Right kidney (tissue), 1 donor: ENCODE measurements at regions not wholly inside any gene's neighbourhood (a gene's known extent, or its start where the extent isn't known, plus 50 kb on each side); places are given as distances from the start of the nearest gene placed in this dataset.

Experiments used
- DNase-seq: peaks from one replicate; pipeline ENCODE4 v3.0.0-alpha.2; 2016

DNA sequence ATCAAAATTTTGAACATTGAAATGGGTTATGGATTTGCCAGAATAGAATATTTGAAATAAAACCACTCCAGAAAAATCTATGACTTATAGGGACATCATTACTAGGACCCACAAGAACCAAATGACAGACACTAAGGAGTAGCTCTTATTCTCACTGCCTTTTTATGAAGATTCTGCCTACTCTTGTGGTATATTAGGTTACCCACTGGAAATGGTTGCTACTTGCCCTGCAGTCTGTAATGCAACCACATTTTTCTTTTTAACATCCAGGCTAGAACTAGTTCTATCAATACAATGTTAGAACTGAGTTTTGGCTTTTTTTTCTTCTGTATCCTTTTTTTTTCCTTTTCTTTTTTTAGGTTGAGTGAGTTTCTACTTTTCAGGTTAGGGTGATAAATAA, 158.9 kb downstream of the PPP1R2C start:
- no peak for DNase-seq

DNA sequence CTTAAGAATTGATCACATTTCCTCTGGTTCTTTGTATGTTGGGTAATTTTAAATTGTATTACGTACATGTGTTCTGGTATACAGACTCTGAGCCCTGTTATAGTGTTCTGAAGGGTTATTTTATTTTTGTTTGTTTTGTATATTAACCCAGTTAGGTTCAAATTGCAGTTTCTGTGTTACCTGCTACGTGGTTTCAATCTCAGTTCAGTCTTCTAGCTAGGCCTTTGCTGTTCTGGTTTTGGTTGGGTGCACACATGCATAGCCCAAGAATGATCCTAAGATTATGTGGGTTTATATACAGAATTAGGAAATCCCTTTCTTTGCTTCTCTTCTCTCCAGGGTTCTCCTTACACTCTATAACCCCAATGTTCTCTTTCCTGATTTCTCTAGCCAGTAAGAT, 161.0 kb downstream of the PPP1R2C start:
- DNase-seq: no peak

DNA sequence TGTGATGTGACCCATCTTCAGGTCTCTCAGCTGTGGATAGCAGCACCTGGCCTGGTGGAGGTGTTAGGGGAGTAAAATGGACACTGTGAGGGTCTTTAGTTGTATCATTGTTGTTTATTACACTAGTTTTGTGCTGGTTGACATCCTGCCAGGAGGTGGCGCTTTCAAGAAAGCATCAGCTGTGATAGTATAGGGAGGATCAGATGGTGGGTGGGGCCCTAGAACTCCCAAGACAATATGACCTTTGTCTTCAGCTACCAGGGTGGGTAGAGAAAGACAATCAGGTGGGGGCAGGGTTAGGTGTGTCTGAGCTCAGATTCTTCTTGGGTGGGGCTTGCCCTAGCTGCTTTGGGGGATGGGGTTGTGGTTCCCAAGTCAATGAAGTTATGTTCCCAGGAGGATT, 162.8 kb downstream of the PPP1R2C start:
- DNase-seq: no peak

DNA sequence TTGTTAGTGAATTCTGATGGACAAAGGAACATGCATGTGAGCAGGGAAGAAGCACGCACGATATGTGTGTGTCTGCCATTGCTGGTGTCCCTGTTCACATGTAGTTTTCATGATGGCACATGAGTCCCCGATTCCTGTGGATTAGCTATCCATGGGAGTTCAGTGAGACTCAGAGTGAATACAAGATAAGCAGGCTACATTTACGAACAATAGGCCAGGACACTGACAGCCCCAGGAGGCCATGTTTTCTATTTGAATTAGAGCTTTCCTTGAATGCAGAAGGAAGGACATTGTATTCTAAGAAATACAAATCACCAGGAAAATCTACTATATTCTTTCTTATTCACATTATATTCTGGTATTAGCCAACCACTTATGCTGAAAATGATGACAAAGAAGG, 171.4 kb downstream of the PPP1R2C start:
- no peak for DNase-seq

DNA sequence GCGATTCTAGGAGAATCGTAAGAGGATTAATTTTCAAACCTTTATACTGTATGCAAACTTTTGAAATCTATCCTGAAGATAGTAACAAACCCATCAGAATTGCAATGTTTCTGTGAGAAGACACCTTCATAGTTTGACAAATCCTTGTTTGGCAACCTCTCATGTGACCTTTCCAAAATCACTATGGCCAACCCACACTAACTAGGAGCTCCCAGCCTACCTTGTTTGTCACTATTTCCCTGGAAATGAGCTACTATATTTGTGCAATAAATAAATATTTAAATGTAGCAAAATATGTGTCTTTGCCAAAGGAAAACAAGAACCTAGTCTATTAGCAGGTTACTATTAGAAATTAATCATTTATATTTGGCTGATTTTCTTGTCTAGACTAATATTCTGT, 173.7 kb downstream of the PPP1R2C start:
- DNase-seq: no peak

DNA sequence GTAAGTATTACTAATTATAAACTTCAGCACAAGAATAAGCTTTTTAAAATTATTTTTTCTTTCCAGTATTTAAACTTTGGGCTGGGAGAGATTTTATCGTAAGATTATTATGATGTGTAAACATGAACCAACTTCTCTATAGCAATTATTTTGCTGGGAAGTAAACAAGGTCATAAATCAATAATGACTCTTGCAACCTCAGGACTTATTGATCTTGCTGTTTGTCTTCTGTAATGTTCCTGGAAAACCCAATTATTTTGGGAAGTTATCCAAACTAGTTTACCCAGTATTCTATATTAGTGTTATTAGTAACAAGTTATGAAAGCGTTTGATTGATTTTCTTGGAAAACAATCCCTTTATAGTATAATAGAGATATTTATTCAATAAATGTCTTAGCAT, 174.9 kb downstream of the PPP1R2C start:
- no peak for DNase-seq

DNA sequence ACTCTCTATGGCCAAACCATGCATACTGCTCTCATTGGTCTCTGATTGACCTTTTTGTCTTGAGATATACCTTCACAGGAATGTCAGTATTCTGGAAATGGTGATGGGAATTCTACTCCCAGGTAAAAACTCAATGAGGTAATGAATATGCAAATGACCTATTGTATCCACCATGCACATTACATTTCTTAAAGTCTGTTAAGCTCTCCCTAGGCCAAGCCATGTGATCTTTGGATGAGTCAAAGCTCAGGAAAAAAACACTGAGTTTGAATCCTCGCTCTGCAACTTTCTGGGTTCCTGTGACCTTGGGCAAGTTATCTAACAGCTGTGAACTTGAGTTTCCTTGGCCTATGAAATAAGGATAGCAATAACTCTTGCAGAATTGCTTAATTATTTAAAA, 175.4 kb downstream of the PPP1R2C start:
- DNase-seq: no peak

DNA sequence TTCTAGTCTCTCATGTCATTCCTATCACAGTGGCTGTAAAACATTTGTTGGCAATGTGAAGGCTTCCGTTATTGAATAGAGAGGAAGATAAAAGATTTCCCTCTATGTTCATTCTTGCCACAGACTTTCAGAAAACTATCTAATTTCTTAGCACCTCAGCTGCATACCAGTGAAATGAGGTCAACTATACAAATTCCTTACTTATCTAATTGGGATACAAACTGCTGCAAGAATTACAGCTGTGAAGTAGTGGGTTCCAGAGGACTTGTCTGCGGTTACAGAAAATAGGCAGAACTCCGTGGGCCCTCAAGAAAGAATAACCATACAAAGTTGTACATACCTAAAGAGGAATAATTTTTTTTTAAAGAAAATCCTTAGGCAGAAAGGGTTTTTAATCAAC, 175.8 kb downstream of the PPP1R2C start:
- DNase-seq: no peak

DNA sequence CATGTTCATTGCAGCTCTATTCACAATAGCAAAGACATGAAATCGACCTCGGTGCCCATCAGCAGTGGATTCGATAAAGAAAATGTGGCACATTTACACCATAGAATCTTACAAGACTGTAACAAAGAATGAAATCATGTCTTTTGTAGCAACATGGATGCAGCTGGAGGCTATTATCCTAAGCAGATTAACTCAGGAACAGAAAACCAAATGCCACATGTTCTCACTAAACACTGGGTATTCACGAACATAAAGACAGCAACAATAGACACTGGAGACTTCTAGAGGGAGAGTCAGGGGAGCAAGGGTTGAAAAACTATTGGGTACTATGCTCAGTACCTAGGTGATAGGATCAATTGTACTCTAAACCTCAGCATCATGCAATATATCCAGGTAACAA, 180.5 kb downstream of the PPP1R2C start:
- DNase-seq: no peak

DNA sequence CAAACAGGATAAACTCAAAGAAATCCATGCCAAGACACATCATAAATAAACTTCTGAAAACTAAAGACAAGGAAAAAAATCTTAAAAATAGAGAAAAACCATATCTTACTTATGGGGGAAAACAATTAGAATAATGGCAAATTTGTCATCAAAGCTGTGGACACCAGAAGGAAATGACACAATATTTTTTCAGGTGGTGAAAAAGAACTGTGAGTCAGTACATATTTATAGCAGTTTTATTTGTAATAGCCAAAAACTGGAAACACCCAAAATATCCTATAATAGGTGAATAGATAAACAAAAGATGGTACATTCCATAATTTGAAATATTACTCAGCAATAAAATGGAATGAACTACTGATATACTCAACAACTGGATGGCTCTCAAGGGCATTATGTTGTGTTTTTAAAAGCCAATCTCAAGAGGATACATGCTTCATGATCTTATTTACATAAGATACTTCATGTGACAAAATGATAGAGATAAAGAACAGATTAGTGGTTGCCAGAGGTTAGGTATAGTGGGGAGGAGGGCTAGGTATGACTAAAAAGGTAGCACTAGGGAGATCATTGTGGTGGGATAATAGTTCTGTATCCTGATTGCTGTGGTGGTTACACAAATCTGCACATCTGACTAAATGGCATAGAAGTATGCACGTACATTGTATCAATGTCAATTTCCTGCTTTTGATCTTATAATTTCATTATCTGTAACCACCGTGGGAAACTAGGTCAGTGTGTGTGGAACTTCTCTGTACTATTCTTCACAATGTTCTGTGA, 191.9 kb downstream of the PPP1R2C start:
- no peak for DNase-seq

DNA sequence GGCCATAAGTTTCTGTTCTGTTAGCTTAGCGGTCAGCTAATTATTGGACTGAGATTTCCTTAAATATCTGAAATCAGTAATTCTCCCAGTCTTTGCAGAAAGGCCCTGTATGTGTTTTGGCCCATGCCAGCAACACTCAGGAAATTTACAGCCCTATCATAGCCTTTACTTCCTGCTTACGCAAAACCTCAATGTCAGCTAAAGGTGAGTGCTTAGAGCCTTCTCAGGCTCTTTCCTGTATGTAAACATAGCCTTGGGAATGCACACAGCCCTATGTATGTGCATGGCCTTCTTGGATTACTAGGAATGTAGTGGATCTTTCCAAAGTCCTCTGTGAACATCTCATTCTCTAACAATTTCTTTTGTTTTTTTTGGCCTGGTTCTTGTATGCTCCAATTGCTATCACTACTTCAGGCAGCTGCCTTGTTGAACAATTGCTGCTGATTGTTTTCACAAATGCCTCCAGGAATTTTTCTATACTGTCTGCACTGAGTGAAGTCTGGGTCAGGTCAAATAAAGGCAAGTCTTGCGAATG, 200.0 kb downstream of the PPP1R2C start:
- DNase-seq: no peak

DNA sequence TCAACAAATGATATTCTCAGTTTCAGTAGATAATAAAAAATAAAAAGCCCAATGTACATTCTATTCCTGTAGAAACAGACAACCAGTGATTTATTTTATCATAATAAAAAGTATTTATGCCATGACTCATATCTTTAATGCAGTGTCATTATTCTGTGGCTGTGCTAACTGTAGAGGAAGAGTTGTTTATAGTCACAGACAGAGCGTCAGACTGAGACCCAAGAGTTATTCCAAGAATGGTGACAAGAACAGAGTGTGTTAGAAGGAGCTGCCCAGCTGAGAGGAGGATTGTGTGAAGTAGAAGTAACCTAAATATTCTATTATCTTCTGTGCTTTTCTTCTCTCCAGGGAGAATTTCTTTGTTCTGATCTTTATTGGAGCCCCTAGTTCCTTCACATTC, 210.7 kb downstream of the PPP1R2C start:
- no peak for DNase-seq

DNA sequence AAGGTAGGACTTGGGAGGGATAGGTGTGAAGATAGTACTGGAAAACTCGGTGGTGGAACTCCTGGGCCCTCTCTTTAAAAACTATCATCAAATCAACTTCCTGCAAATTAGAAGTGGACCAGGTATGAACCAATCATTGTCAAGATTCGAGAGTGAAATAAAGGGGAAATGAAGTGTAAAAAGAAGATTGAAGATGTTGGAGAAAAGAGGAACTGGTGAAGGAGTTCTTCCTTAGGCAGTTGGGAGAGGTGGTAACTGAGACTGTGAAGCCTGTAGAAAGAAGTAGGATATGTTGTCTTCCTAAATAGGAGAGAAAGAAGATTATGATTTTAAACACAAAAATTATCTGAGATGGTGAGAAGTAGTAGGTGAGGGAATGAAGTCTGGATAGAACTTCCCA, 212.2 kb downstream of the PPP1R2C start:
- DNase-seq: no peak

DNA sequence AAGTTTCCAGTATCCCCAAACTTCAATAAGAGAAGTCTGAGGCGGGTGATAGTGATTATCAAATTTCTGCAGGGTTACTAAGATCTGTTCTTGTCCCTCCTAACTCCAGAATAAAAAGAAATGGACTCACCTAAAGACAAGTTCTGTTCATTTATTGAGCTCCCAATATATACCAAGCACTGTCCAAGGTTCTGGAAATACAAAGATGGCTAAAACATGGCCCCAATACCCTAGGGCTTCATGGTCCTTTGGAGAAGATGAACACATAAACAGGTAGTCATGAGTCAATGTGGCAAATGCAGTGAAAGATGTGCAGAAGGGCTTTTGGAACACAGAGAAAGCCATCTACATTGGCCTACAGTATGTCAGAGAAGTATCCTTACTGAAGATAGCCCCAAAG, 231.2 kb downstream of the PPP1R2C start:
- no peak for DNase-seq

DNA sequence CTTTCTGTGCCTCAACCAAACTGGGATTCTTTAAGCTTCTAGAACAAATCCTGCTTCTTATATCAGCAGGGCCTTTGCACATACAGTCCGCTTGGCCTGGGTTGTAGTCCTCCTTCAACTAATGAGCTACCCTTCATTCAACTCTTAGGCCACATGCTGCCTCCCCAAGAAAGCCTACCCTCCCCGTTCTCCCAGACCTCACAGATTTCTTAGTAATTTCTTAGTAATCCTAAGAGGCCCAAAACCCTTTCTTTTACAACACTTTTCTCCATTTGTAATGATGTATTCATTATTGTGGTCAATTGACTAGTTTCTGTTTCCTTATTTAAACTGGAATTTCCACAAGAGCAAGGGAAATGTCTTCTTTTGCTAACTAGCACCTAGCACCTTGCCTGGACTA, 233.1 kb downstream of the PPP1R2C start:
- DNase-seq: no peak

DNA sequence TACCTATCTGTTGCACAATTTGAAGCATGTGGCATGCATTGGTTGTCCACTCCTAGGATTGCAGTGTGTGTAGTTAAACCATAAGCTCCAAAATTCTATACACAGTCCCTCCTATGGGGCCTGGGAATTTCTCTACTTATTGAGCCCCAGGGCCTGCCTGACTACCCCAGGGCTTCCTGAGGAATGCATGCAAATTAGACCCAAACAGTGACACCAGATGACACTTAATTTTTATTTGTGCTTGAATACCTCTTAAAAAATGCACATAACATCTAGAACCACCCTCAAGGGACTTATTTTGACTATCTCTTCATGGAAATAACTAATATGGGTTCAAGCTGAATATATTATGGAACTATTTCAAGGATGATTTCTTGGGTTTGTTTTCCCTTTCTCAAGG, 236.4 kb downstream of the PPP1R2C start:
- DNase-seq: no peak

DNA sequence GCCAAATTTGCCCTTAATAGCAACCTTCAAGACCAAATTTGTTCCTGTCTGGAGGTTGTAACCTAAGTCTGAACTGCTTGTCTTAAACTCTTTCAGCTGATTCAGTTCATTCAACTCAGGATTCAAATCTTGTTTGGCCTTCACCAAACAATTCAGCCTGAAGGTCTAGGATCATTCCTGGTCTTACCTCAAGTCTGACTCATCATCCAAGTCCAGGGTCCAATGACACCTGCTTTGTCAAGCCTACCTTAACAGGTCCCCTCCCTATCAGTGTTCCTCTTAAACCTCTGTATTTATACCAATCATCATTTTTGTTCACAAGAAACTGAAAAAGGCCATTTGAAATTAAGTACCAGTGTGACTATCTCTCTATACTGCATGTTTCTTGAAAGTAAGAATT, 237.8 kb downstream of the PPP1R2C start:
- no peak for DNase-seq

DNA sequence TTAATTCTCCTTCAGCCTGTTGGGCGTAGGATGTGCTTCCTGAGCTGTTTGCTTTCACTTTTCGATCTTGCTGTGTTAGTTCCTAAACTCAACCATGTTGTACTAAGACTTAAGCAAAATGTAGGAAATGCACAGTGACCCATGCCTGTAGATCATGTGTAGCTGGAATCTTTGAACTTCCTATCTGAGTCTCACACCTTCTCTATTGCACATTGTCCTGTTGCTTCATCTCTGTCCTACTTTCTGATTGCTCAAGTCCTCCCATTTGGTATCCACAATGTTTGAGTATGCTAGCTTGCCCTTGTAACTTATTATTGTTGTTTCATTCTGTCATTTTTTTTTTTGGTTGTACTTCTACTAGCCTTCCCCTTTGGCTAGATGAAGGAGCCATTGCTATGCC, 239.6 kb downstream of the PPP1R2C start:
- DNase-seq: no peak

DNA sequence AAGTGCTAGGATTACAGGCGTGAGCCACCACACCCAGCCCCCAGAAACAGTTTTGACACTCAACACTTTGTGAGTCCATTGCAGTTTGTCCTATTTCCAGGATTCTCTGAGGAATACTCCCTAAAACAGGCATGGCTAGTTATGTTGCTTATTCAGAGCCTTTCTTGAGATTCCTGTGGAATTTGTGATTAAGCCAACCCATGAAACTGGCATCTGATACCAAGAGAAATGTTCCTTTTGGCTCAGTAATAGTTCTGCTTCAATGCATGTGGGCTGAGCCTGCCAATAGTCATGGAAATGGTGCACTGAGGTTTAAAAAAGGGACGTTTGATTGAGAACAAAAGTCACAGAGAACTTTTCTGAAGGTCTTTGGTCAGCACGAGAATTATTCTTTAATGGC, 241.7 kb downstream of the PPP1R2C start:
- no peak for DNase-seq

DNA sequence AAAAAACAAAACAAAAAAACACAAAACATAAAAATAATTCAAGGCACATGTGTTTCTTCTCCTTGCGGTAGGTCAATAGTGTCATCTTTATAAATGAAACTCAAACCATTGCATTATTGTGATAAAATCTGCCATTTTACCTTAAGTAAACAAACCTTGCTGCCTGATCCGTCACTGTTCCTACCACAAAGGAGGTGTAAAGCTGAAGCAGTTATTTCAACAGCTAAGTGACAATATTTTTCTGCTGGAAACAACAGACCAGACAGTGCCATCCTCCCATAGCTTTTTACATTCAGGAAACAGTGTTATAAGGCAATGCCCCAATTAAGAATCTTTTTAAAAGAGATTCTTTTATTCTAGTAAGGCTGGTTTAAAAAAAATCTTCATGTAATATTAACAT, 242.7 kb downstream of the PPP1R2C start:
- DNase-seq: no peak

DNA sequence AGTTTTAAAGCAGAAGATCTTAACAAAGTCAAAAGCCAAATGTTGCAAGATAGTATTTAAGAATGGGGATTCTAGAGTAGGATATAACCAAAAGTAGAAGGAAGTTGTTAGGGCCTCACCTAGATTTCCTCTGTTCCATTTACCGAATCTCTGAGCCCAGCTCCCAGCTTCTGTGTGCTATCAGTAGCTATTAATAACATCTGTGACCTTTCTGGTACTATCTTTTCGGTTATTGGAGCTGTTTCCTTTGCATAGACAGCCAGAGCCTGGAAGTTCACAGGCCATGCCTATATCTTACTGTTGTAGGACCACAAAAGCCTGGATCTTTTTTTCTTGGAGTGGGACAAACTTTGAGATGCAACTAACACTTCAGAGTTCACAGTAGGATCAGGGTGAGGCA, 244.2 kb downstream of the PPP1R2C start:
- no peak for DNase-seq

DNA sequence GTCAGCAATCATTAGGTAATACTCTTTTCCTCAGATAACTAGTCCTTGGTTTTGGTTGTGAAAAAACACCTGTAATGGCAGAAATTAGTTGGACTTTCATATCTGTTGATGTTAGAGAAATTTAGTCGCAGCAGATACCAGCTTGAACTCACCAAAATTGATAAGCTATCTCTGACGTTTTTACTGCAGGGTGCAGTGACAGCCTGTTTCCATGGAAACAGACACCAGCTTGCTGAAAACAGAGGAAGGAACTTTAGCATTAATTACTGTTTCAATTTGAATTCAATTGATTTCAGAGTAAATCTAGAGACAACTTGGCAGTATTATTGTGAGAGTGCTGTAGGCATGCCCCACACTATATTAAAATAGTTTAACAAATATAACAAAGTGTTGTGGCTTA, 246.5 kb downstream of the PPP1R2C start:
- no peak for DNase-seq

DNA sequence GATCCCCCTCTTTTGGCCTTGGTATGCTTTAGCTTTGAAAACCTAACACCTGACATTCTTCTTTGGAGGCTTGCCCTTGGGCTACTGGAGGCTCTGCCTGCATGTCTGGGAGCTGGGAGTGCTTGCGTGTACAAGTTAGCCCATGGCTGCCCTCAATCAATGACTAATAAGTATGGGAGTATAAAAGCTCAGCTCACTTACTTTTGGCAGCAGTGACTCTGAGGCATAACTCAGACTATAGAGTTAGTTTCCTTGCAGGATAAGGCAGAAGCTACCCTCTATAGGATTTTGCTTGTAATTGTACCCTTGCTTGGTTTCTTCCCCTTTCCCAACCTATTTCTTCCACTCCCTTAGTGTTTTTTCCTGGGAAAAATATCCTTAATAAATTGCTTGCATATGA, 247.9 kb downstream of the PPP1R2C start:
- no peak for DNase-seq

DNA sequence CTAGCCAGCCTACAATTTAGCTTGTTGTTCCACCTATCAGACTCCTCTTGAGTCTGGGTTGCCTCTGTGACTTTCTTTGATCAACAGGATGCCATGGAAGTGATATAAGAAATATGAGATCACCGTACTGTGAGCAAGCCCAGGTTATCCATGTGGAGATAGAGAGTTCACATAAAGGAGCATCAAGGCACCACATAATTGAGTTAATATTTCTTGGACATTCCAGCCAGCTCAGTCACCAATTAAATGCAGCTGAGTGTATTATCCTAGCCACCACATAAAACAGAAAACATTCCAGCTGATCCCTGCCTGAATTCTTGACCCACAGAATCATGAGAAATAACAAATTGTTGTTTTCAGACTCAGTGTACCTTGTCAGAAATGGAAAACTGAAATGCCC, 253.6 kb downstream of the PPP1R2C start:
- no peak for DNase-seq
